Fibroblast of gingiva (primary cell): ENCODE measurements at regions not wholly inside any gene's neighbourhood (a gene's known extent, or its start where the extent isn't known, plus 50 kb on each side); places are given as distances from the start of the nearest gene placed in this dataset.
A peak's percentile ranks its signal among the peaks of the same experiment; 100 is the strongest.

ENCODE experiments used
- DNase-seq: peaks from one replicate; pipeline ENCODE4 v3.0.0-alpha.2; 2011; ENCODE audit warnings: low read depth

DNA sequence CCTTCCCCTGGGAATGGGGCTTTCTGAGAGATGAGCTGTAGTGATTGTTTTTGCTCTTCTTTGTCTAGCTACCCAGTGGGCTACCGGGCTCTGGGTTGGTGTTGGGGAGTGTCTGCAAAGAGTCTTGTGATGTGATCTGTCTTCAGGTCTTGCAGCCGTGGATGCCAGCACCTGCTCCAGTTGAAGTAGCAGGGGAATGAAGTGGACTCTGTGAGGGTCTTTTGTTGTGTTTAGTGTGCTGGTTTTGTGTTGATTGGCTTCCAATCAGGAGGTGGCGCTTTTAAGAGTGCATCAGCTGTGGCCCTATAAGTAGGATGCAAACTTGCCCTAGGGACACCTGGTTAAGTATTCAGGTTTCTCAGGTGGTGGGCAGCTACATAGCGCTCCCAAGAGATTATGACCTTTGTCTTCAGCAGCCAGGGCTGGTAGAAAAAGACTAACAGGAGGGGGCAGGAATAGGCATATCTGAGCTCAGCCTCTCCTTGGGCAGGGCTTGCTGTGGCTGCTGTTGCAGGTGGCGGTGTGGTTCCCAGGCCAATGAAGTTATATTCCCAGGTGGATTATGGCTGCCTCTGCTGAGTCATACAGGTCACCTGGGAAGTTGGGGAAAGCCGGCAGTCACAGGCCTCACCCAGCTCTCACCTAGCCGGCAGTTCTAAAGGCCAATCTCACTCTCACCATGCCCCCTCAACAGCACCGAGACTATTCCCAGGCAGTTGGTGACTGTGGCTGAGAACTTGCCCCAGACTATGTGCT is 315.7 kb upstream of the C11orf87 start:
- no peak for DNase-seq

DNA sequence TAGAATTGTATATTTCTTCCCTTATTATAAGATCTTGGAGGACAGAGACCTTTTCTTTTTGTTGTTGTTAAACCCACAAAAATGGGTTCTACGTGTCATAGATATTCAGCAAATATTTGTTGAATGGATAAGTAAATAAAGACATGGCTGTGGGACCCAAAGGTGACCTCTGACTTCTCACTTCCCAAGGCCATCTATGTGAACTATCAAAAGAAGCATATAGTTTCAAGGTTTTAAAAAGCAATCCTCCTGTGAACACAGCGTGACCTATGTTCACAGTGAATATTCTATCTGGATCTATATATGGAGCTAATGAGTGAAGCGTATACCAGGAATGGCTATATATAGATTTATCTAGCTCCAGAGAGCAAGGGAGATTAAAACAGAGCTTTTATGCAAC is 312.8 kb upstream of the C11orf87 start:
- no peak for DNase-seq

DNA sequence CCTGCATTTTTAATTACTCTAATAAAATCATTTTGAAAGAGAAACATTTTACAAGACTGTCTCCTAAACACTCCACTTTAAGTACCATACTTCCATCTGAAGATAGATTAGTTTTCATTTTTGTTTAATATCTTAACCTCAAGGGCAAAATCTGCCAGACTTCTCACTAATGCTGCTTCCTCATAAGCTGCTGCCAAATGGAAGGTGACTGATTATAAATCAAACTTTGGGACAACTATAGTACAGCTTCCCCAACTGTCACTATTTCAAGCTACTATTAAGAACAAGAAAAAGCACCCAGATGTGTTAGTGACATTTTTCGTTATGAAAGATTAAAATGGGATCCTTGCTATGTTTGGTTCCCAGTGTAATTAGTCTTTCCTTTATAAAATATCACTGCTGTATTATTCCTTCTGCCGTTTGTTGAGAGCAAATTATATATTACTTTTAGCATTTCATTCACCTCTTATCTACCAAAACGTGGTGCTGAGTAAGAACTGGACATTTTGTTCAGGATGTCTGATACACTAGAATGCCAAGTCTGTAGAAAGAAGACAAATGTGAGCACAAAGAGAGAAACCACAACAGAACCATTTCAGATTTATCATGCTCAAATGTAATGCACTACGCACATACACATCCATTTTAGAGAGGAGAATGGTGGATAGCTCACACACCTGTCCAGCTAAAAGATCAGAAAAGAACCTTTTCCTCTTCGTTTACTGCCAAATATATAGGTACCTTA is 312.2 kb upstream of the C11orf87 start:
- no peak for DNase-seq

DNA sequence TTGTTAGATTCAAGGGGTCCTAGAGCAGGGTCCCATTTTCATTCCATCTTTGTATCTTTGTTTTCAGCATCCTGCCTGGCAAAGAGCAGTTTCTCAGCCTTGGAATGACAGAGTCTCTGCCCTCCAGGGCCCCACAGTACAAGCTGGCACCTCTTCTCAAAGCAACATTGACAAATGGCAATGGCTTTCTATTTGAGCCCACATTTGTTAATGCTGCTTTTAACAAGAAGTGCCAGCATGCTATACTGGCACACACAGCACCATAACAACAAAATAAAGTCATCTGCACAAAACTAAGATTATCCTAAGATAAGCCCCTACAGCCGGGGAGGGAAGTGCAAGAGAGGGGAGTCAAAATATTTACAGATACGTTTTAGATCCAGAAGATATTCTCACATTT is 309.7 kb upstream of the C11orf87 start:
- DNase-seq = no peak

DNA sequence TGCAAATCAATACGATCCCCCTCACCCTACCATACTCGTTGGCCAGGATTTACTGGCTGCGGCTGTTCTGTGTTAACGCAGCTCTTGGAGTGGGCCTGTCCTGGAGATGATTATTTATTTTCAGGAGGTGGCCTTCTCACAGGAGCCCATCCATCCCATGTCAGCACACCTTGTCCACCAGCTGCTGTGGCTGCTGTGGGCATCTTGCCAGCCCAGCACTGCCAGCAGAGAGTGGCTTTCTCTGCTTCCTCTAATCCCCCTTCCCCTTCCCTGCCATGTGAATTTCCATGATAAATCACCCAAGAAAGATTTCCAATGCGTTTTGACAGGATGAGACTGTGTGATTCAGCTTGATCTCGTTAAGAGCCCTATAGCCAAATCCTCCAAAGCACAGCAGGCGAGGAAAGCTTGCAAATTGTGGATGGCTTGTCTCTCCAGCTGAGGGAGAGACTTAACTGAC is 309.1 kb upstream of the C11orf87 start:
- DNase-seq = no peak

DNA sequence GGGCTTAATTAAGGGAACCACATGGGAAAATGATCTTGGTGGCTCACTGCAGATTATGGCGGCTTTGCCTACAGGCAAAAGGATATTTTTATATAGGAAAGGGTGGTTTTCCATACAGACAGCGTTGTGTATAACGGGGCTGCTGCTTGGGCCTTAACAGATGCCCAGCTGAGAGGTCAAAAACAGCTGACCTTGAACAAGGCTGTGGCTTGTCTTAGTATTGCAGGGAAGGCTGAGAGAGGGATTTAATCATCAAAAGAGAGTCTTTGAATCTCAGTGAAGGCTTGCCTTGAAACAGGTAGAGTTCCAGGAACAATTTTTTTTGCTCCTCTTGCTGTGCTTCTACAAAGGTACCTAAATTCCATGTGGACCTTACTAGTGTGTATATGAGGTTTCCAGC is 301.6 kb upstream of the C11orf87 start:
- DNase-seq = no peak

DNA sequence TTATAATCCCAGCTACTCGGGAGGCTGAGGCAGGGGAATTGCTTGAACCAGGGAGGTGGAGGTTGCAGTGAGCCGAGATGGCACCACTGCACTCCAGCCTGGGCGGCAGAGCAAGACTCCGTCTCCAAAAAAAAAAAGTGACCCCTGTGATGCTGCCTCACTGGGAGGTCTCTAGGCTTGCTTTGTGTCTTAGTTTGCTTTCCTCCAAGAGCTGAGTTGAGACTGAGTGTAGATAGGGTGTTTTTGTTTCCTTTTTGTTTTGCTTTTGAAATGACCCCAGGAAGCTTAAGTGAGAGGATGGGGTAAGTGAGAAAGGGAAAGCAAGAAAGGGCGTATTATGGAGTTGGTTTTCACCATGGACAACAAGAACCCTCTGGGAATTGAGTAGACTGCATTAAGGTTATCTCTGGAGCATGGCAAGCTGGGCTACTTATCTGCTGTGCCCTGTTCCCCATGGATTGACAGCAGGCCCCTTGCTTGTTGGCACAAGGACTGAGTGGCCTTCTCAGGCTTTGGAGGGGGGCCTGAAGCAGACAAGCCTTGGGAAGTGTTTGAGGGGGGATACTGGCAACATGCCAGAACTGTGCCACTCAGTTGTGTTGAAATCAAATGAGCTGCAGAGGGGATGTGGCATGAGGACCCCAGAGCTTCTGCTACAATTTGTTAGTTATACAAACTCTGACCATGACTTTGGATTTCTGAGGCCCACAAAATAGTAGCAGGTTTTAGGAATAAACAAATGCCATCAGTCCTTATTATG is 300.6 kb upstream of the C11orf87 start:
- DNase-seq = no peak

DNA sequence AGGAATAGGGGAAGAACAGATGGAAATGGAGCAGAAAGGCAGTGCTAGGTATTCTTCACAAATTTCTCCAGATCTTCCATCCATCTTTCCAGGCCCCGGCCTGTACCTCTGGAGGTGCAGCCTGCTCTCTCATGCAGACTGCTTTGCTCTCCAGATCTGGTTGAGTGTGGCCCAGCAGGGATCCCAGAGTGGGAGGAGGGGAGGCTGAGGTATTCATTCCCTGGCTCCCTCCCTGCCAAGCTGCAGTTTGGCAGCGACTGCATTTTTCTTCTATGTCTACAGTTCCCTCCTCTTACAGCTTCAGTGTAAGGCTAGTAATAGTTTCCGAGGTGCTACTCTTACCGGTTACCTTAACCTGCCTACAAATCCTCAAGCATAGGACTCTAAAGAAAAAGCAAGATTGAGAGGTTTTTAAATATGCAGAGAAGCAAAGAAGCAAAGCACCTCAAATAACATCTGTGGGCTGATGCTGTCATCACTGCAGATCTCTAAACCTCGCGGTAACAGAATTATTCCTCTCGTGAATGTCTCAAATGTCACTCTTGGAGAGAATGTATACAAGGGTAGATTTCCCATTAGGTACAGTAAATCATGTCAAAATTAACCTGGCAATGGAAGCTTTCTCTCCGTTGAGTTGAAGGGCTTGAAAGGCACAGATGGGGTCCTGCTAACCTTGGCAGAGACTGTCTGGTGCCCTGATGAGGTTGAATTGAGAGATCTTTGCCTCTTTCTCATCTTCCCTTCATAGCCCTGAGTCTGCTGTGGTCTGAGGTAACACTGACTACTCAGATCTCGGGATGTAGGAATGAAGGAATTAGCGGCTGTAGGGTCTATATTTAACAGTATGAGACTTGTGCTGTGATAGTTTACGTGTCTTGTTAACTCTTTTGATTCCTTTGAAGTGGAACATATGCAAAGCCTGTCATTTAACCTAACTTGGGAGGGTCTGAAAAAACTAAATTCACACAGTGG is 297.9 kb upstream of the C11orf87 start:
- no peak for DNase-seq

DNA sequence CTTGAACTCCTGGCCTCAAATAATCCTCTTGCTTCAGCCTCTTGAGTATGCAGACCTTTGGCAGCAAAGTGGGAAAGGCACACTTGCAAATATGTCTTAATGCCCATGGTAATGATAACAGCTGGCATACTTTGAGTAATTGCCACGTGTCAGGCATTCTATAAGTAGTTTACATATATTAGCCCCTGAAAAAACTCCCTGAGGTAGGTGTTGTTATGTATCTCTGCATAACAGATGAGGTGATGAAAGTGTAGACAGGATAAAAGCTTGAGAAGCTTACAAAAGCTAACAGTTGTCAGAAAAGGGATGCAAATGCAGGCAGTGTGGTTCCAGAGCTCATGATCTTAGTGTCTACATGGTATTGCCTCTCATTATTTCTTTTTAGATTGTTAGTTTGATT is 291.1 kb upstream of the C11orf87 start:
- no peak for DNase-seq

DNA sequence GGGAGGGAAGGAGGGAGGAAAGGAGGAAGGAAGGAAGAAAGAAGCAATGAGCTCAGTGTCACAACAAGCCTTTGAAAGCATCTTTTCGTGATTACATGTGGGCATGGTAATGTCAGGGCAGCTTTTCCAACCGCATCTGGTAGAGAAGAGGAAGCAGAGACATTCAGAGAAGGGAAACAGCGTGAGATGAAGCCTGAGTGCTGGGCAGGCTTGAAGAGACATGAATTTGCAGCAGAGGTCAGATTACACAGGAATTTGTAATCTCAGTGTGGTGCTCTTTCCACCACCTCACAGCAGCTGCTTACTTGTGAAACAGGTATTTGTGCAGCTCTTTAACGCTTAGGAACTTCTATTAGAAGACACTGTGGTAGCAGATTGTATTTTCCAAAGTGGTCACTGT is 289.5 kb upstream of the C11orf87 start:
- no peak for DNase-seq

DNA sequence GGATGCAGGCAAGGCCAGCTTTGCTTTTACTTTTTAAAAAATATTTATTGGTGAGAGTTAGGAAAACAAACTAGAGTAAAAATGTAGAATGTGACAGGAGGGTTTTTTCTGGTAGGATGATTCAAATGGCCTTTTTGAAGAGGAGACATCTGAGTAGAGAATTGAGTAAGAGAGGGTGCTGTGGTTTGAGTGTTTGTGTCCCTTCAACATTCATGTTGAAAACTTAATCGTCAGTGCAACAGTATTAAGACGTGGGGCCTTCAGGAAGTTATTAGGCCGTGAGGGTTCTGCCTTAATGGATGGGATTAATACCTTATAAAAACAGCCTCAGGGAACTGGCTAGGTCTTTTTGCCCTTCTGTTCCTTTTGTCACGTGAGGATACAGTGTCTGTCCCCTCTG is 288.8 kb upstream of the C11orf87 start:
- no peak for DNase-seq

DNA sequence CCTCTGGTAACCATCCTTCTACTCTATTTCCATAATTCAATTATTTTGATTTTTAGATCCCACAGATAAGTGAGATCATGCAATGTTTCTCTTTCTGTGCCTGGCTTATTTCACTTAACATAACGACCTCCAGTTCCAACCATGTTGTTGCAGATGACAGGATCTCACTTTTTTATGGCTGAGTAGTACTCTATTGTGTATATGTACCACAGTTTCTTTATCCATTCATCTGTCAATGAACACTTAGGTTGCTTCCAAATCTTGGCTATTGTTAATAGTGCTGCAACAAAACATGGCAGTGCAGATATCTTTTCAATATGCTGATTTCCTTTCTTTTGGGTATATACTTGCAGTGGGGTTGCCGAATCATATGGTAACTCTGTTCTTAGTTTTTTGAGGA is 286.4 kb upstream of the C11orf87 start:
- DNase-seq = no peak

DNA sequence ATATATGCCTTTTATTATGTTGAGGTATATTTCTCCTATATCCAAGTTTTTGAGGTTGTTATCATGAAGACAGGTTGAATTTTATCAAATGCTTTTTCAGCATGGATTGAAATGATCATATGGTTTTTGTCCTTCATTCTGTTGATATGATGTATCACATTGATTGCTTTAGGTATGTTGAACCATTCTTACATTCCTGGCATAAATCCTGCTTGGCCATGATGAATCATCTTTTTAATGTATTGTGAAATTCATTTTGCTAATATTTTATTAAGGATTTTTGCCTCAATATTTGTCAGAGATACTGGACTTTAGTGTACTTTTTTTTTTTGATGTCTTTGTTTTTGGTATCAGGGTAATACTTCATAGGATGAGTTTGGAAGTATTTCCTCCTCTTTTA is 283.8 kb upstream of the C11orf87 start:
- peak; percentile 42 for DNase-seq

DNA sequence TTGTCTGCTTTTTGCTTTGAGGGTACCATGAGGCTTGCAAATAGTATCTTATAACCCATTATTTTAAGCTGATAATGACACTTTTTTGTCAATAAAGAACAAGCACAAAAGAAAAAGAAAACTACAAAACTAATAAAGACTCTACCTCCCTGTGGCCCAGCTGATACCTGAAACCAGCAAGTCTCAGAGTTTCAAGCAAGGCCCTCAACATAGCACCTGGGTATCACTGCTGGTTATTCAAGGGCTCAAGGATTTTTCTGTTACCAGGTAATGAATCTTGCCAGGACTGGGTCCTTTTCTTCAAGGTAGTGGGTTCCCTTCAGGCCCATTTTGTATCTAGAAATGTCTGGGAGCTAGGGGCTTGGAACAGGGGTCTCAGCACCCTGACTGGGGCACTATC is 281.6 kb upstream of the C11orf87 start:
- no peak for DNase-seq

DNA sequence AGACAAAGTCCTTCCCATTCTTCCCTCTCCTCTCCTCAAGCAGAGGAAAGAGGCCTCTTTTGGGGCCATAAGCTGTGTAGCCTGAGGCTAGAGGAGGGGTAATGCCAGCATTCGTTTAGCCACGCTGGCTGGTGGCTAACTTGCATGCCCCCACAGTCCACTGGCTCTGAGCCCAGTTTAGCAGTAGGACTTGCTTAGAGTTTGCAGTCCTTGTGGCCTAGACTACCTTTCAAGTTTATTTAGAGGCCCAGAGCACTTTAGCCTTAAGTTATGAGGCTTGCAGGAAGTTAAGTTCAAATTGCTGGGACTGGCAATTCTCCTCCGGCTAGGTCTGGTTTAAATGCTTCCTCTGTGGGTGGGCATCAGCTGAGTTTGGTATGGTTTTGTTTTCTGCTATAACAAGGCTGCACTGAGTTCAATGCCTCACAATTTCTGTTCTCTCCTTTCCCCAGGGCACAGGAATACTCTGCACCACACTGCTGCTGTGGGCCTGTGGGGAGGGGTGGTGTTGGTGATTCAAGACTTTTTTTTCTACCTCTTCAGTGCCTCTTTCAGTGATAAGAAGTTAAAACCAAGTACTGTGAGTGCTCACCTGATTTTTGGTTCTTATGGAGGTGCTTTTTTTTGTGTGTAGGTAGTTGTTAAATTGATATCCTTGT is 281.0 kb upstream of the C11orf87 start:
- DNase-seq = no peak

DNA sequence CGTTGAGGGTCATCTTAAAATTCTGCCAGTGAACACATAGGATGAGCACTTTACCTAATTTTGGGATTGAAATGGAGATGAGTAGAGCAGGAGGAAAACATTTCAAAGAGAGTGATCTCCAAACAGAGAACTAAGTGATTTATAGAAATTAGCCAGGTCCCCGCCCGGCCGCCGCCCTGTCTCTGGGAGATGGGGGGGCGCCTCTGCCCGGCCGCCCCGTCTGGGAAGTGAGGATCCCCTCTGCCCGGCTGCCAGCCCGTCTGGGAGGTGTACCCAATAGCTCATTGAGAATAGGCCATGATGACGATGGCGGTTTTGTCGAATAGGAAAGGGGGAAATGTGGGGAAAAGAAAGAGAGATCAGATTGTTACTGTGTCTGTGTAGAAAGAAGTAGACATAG is 276.7 kb upstream of the C11orf87 start:
- no peak for DNase-seq

DNA sequence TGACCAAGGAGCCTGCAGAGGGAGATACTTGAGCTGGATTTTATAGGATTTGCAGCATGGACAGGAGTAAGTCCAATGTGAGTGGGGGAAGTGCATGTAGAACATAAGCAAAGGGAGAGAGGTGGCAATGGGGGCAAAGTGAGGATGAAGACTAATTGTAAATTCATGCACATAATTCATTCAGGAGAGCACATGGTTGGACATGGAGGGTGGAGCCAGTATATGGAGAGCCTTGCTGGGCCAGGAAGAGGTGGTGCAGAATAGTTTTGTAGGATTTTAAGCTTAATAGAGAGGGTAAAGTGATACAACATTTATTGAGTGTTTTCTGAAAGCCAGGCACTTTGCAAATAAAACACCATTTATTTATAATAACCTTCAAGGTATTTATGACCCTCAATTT is 274.3 kb upstream of the C11orf87 start:
- no peak for DNase-seq

DNA sequence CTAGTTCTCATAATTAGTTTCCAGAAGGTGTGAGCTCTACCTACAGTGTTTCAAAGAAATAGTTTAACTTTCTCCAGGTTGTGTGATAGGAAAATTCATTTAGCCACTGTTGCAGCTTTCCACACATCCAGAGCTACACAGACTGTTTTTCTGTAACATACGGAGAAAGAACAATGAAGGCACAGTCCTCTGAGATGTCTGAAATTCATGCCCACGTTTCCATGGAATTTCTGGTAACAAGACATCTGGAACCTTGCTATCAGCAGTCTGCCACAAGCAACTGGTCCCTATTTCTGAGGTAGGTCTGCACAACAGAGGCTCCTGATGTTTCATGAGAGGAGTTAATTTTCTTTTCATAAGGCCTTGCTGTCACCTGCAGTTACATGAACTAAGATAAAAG is 273.3 kb upstream of the C11orf87 start:
- DNase-seq = no peak

DNA sequence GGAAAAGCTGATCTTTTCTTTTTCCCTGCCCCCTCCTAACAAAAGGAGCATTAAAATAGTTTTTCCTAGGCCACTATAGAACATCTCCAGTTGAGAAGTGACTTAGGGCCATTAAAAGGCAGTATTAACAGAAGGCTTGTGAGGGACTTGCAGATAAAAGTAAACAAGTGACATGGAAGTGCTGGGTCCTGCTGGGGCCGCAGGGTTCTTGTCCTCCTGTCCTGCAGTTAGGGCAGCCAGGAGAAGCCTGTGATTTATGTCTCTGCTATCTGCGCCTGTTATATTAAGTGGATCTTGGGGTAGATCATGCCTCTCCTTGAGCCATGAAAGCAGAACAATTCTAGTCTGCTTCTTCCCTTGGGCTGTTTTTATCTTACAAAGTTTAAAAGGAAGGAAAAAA is 271.4 kb upstream of the C11orf87 start:
- no peak for DNase-seq

DNA sequence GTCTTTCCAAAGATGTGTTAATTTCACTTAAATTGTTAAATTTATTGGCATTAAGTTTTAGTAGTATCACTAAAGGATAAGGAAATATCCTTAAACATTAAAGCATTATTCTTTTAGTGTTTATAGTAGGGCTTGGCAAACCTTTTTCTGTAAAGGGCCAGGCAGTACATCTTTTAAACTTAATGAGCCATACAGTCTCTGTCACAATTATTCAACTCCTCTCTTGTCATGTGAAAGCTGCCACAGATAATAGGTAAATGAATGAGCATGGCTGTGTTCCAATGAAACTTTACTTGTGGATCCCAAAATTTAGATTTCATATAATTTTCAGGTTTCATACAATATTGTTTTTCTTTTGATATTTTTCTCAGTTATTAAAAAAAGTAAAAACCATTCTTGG is 268.2 kb upstream of the C11orf87 start:
- no peak for DNase-seq

DNA sequence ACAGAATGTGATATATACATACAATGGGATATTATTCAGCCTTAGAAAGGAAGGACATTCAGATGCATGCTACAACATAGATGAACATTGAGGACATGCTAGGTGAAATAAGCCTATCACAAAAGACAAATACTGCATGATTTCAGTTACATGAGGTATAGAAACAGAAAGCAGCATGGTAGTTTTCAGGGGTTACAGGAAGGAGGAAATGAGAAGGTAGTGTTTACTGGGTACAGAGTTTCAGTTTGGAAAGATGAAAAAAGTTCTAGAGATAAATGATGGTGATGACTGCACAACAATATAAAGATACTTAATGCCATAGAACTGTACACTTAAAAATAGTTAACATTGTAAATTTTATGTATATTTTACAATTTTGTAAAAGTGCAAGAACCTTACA is 266.7 kb upstream of the C11orf87 start:
- no peak for DNase-seq
